Mucosa of descending colon (tissue), 3 donors: ENCODE measurements at regions not wholly inside any gene's neighbourhood (a gene's known extent, or its start where the extent isn't known, plus 50 kb on each side); places are given as distances from the start of the nearest gene placed in this dataset.

ENCODE experiments used
- ATAC-seq: fragments of 200-7000 bp; cut with Tn5 transposase; one replicate; pipeline ENCODE4 v1.9.1; 2020; ENCODE audit warnings: mild to moderate bottlenecking, moderate library complexity
- DNase-seq, 3 donors: peaks; one replicate each; pipeline ENCODE4 v3.0.0-alpha.2; 2020
- H3K36me3 ChIP-seq: fragments of 200-600 bp; one replicate; pipeline ENCODE4 v1.8.0; 2021; ENCODE audit warnings: low read depth, mild to moderate bottlenecking
- H3K4me1 ChIP-seq: fragments of 200-600 bp; one replicate; pipeline ENCODE4 v1.8.0; 2021; ENCODE audit warnings: low read depth, mild to moderate bottlenecking
- H3K4me3 ChIP-seq: fragments of 200-600 bp; one replicate; pipeline ENCODE4 v1.8.0; 2021; ENCODE audit warnings: mild to moderate bottlenecking
- H3K9me3 ChIP-seq: fragments of 200-600 bp; one replicate; pipeline ENCODE4 v1.8.0; 2021; ENCODE audit warnings: mild to moderate bottlenecking
- CTCF ChIP-seq: fragments of 200-600 bp; IDR thresholded peaks from one replicate; pipeline ENCODE4 v1.8.0; 2022; ENCODE audit warnings: antibody characterized with exemption, mild to moderate bottlenecking
- intact Hi-C, 2 donors: fragments of 100-400 bp; cut with DNase I in 1 of 2; cut with micrococcal nuclease in 1 of 2; formaldehyde crosslinking; loops; one replicate each; pipeline versions ENCODE4 v1.11.0 to v1.11.1; 2022; cut with DNase I, micrococcal nuclease
- donor health status: DM: no; HTN: no; CAD: no; lungs with moderate emphysema.
- donor health status: DM: no; HTN: no; CAD: no.
- donor health status: DM: no; HTN: yes; CAD: no.

GRCh38 chr17:77781536-77781935 is 177.0 kb upstream of the TNRC6C start:
- TF ChIP-seq CTCF, result no peak
- Histone ChIP-seq H3K4me1 (no peaks in the 10 kb centered on the region), H3K4me3 (no peak overlapping the region), H3K9me3 (no peaks in the 10 kb centered on the region), H3K36me3 (no peaks in the 10 kb centered on the region)
- intact Hi-C loops, result no loop called here
- DNase-seq (no peak), ATAC-seq (no peak)

GRCh38 chr17:77782201-77782600 is 176.3 kb upstream of the TNRC6C start:
- DNase-seq (no peak), ATAC-seq (no peak)
- TF ChIP-seq CTCF, result no peak
- intact Hi-C loops, result no loop called here
- no peaks in the 10 kb centered on the region for H3K36me3 ChIP-seq
- no peaks in the 10 kb centered on the region for H3K9me3 ChIP-seq
- no peaks in the 10 kb centered on the region for H3K4me1 ChIP-seq
- no peak overlapping the region for H3K4me3 ChIP-seq

- ATAC-seq, result no peak
- no peak for TF ChIP-seq CTCF
- intact Hi-C loops, result no loop called here
- no peak overlapping the region for H3K4me3 ChIP-seq
- H3K36me3 ChIP-seq, result no peaks in the 10 kb centered on the region
- no peaks in the 10 kb centered on the region for H3K9me3 ChIP-seq
- no peaks in the 10 kb centered on the region for H3K4me1 ChIP-seq
- DNase-seq, result no peak
Measured at GRCh38 chr17:77782611-77783010, 175.9 kb upstream of the TNRC6C start.

GRCh38 chr17:77783991-77784820 is 174.3 kb upstream of the TNRC6C start:
- H3K36me3 ChIP-seq, result no peaks in the 10 kb centered on the region
- ATAC-seq, result peak; percentile 67
- no peak overlapping the region for H3K4me3 ChIP-seq
- TF ChIP-seq CTCF, result no peak
- peak in 2 of 3 donors; percentile 11 to 31 for DNase-seq
- H3K9me3 ChIP-seq, result no peaks in the 10 kb centered on the region
- intact Hi-C loops, result no loop called here
- H3K4me1 ChIP-seq, result no peaks in the 10 kb centered on the region

- no peak for TF ChIP-seq CTCF
- intact Hi-C loops, result no loop called here
- Histone ChIP-seq H3K36me3 (no peaks in the 10 kb centered on the region), H3K4me1 (no peaks in the 10 kb centered on the region), H3K9me3 (no peaks in the 10 kb centered on the region), H3K4me3 (no peak overlapping the region)
- DNase-seq, result no peak
- ATAC-seq, result no peak
Measured at GRCh38 chr17:77785312-77785905, 173.1 kb upstream of the TNRC6C start.
